Activated CD8-positive, alpha-beta memory T cell treated with anti-CD3 and anti-CD28 coated beads, Interleukin-2, amount 50 U/mL, for 48 hours (primary cell): ENCODE measurements at regions not wholly inside any gene's neighbourhood (a gene's known extent, or its start where the extent isn't known, plus 50 kb on each side); places are given as distances from the start of the nearest gene placed in this dataset.

Source experiments
- DNase-seq: peaks from one replicate; pipeline ENCODE4 v3.0.0-alpha.2; 2020

GRCh38 chr1:87568911-87569310 lies 240.2 kb downstream of the LMO4 start:
- no peak for DNase-seq

- no peak for DNase-seq
Observed at GRCh38 chr1:87572008-87572407, 243.3 kb downstream of the LMO4 start.

- no peak for DNase-seq
Observed at GRCh38 chr1:87572891-87573290, 244.2 kb downstream of the LMO4 start.

DNA sequence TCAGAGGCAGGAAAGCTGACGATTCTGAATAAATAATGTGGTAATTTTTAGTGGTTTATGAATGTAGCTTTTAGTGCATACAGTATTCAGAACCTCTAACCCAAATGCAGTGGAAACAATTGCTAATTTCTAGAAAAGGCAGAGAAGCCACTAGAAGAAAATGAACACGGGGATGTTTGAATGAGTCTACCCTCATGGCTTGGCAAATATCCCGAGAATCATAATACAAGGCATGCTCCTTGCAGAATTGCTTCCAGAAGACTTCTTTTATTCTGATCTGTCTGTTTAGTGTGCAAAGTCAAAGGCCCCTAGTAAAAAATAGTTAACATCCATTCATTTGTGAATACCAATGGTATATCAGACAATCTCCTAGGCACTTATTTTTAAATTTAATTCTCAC lies 246.8 kb downstream of the LMO4 start:
- no peak for DNase-seq

DNA sequence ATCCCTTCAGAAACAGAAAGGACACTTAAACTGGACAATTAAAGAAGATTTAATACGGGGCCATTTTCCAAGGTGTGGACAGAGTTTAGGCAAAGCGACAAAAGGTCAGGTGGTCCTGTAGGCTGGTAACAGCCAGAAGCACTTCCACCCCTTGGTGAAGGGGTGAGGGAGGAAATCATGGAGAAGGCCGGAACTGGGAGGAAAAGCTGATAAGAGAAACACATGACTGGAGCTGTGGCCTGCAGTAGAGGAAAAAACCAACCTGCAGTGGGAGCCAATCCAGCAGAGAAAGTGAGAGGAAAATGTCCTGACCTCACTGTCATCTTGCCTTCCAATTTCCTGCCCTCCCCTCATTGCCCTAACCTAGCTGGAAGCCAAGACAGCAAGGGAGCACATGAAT lies 249.8 kb downstream of the LMO4 start:
- DNase-seq: no peak

DNA sequence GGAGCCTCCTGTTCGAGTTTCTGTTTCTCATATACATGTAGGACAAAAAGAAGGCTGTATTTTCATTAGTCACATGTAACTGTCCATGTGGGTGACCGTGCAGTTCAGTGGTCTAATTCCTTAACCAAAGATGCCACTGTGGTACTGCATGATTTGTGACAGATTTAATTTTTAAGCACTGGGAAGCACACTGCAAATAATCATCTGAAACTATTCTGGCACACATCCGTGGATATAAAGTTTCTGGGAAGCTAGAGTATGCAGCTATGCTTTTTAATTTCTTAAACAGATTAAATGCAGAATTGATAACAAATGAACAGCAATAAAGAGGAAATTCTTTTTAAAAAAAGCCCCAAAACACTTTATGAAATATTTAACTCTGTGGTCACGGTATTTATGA lies 254.8 kb downstream of the LMO4 start:
- DNase-seq: no peak

DNA sequence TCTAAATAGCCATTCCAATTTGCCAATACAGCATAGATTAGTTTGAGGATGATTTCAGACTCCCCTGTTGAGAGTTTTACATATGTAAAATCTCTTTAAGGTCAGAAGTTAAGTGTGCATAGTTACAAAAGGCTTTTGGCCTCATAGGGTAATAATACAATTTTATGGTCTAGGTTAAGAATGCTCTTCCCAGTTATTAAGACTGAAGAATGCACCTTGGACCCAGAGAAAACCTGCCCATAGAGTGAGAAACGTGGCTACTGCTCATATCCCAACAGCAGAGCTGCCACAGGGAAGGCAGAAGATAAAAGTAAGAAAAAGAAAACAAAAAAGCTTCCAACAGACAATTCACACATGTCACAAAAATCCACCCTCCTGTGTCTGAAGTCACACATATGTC lies 255.9 kb downstream of the LMO4 start:
- DNase-seq: no peak

- DNase-seq: no peak
Observed at GRCh38 chr1:87586501-87586900, 257.8 kb downstream of the LMO4 start.

- DNase-seq: no peak
Observed at GRCh38 chr1:87588495-87588894, 259.8 kb downstream of the LMO4 start.

DNA sequence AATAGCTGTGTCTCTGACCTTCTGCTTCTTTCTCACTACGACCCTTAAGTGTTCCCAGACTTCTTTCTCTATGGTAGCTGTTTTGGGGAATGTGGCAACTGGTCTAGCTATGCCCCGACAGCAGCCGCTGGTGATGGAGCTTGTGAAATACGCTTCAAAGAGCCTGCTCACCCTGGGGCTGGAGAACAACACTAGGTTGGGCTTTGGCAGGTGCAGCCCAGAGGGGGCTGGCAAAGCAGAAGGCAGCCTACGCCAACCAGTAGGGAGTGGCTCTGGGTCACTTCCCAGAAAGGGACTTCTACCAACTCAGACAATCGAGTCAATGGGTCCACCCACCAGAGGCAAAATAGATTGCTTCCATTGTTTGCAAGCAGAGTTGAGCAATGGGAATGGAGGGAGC lies 262.8 kb downstream of the LMO4 start:
- DNase-seq: no peak

DNA sequence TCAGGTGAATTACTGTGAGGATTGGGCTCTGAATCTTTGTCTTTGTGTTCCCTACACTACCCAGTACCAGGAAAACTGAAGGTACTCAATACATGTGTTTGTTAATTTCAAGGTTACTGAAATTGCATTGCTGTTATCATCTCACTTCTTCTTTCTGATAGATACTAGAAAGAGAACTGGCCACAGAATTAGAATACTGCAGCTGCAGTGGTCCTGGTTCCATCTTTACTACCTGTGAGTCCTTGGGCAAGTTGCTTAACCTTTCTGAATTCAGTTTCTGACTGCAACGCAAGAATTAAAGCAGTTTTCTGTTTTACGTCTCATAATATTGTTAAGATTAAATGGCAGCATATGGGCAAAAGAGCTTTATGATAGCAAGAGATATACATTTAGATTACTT lies 263.5 kb downstream of the LMO4 start:
- no peak for DNase-seq

DNA sequence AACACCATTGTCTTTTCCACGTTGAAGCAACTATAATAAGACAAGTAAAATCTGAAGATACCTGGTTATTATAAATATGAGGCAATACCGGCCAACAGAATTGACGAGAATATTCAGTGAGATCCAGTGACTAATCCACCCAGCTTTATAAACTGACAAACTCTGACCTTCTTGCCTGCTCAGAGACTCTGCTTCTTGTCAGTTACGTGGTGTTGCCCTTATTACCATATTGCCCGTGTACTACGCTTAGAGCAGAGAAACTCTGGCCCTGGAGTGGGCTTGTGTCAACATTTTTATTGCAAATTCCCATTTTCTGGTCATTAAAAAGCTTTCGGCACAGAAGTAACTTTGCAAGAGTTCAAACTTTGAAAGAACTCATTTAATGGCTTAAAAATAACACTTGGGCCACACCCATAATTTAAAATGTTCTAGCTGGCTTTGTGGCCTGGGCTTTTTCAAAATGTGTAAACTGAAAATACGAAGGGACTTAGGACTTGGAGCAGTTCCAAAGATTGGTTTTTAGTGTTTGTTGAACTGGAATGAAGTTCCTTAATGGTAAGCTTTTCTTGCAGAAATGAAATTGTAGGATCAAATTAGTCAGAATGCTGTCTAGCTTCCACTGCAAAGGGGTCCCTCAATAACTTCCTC lies 266.2 kb downstream of the LMO4 start:
- DNase-seq: no peak

DNA sequence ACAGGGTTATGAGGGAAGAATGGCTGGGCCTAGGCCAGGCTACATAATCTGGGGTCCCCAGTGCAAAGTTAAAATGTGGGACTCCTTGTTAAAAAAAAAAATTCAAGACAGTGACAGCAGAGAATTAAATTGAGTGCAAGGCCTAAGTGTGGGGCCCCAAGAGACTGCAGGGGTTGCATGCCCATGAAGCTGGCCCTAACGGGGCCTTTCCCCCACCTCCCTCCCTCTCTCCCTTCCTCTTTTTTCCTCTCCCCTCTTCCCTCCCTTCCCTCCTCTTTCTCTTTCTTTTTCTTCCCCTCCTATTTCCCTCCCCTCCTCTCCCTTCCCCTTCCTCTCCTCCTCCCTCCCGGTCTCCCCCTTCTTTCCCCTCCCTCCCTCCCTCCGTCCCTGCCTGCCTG lies 266.7 kb downstream of the LMO4 start:
- DNase-seq: no peak

- no peak for DNase-seq
Observed at GRCh38 chr1:87598429-87598828, 269.7 kb downstream of the LMO4 start.

DNA sequence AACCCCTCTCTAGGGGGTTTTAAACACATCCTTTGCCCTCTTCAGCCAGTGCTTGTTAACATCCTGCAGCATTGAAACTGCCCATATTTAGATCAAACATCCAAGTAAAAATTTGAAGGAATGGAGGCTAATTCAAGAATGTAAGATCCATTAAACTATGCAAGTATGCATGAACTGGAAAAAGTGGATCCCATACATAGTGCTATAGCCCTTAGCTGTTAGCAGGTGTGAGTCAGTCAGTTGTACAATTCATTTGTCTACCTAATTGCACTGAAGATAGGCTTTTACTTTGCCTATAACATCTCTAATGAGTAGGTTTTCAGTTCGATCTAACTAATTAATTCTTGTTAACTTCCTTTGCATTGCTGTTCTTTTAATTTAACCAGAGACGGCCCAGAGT lies 270.9 kb downstream of the LMO4 start:
- no peak for DNase-seq

DNA sequence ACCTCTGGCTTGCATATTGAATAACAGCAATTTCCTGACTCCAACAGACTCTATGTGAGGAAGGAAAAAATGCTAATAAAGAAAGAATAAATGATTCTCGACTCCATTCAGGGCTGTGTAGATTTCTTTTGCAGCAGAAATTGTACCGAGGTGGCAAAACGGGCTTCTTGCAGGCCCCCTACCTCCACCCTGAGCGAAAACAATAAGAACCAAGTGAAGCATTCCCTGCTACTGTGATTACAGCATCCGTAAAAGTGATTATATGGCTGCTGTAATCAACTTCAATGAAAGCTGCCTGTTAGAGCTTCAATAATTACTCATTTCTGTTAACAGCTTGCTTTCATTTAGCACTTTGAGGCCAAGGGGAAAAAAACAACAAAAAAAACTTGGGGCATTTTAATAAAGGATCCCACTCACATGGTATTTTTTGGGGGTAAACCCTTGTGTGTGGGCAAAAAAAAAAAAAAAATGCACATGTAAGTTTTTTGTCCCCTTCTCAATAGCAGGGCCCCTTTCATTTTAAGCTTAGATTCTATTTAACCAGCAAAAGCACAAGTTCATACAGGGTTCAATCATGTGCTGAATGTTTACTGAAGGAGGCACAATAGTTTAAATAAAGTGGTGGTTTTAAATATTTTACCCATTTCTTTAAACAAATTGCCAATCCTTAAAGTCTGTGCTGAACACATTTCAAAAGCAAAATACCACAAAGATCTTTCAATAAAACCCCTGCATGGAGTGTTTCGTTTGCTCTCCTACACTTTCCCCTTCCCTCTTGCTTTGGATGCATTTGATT lies 271.6 kb downstream of the LMO4 start:
- no peak for DNase-seq

DNA sequence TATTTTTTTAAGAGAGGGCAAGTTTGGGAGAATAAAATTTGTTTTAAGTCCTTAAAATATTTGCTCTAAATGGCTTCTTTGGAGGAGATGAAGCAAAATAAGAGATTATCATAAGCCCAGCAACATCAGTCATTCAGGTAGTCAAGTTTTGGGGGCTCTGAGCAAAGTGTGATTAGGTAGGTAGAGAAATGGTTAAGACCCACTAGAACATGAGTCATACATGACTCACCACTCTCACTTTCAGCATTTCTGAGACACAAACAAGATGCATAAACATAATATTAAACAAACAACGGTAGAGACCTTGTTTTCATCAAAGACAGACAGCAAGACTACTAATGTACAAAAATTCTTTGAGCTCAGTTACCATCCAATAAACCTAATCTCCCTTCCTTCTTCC lies 272.2 kb downstream of the LMO4 start:
- DNase-seq: no peak

DNA sequence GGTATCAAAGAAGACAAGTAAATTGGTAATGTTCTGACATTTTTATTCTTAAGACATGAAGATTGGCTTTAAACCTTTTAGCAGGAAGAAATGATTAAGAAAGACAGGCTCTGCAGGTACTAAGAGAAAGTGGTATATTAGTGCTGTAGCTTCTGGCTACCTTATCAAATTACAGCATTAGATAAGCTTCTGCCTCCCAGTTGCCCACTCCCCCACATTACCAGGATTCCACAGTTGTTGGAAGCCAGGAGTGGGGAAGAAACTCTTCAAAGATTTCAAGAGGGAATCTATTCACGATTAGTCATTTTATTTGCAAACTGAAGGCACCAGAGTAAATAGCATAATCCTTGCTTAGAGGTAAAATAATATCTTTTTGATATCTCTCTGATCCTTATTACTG lies 274.9 kb downstream of the LMO4 start:
- no peak for DNase-seq

- no peak for DNase-seq
Observed at GRCh38 chr1:87612956-87613355, 284.3 kb downstream of the LMO4 start.

DNA sequence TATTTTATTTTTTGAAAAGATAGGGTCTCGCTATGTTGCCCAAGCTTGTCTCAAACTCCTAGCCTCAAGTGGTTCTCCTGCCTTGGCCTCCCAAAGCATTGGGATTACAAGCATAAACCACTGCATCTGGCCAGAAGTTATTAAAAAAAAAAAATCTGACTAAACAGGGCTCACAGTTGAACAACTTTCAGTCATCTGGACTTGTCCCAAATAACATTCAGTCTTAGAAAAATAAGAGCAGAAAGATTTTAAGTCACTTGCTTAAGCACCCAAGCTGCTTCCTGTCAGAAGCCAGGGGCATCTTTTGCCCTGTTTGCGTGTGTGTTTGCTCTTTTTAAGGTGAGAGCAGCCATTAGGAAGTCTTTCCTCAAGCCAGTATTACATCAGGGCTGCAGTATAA lies 286.8 kb downstream of the LMO4 start:
- no peak for DNase-seq

DNA sequence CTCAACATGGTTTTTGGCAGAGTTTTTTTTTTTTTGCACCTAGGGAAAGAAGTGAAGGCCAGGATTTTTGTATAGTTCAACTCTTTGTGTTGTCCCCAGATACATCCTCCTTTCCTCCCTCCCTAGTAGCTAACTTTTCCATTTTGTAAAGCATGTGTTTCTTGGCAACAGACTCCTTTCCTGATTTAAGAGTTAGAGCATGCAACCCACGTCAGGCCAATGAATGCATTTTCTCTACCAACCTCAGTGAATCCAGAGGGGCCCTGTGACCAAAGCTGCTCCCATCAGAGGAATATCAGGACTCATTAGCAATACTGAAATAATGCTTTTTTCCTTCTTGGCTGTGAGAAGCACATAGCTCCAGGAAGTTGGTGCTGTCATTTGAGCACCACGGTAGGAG lies 287.2 kb downstream of the LMO4 start:
- no peak for DNase-seq

DNA sequence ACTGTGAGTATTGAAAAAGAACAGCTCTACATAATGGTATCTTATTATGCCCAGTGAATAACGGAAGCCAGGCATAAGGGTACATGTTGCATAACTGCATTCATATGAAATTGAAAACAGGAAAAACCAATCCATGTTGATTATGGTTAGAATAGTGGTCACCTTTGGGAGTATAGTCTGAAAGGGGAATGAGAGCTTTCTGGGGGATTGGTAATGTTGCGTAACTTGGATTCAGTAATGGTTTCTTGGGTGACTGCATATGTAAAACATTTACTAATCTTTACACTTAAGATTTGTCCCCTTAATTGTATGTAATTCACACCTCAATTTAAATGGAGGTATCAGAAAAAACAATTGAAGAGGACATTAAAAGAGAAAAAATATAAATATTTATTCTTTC lies 292.1 kb downstream of the LMO4 start:
- DNase-seq: no peak

DNA sequence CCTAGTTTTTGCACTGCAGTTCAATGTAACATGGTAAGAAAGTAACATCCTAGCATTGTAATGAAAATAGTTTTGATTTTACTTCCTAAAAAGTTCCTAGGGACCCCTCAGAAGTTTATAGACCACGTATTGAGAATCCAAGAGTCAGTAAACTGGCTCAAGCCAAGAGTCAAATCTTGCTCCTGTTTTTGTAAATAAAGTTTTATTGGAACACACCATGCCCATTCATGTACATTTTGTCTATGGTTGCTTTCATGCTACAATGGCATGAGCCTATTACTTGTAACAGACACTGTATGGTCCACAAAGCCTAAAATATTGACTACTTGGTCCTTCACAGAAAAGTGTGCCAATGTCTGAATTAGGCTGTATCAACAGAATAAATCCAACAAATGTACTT lies 301.0 kb downstream of the LMO4 start:
- DNase-seq: no peak

DNA sequence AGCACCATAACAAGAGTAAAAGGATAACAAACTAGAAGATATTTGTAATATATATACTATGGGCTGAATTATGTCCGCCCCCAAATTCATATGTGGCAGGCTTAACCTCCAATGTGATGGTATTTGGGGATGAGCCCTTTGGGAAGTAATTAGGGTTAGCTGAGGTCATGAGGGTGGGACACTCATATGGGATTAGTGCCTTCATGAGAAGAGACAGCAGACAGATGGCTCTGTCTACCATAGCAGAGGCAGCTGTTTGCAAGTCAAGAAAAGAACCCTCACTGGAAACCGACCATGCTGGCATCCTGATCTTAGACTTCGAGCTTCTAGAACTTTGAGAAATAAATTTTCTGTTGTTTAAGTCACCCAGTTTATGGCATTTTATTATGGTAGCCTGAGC lies 303.6 kb downstream of the LMO4 start:
- no peak for DNase-seq
